HG02642 (cell line): ENCODE measurements at regions not wholly inside any gene's neighbourhood (a gene's known extent, or its start where the extent isn't known, plus 50 kb on each side); places are given as distances from the start of the nearest gene placed in this dataset.
"Not testable (repeated sequence)": the region's sequence is repeated elsewhere in the genome, so short reads cannot be mapped to it uniquely, and the experiment has no call there.

ENCODE experiments used
- ATAC-seq: cut with Tn5 transposase; IDR thresholded peaks from one replicate; pipeline ENCODE4 v1.9.1; 2021; ENCODE audit warnings: mild to moderate bottlenecking; ENCODE audit not compliant: unreplicated experiment, poor library complexity

GRCh38 chr3:71951842-71952241 is 166.9 kb upstream of the PROK2 start:
- ATAC-seq, result no peak

GRCh38 chr3:71951361-71951760 is 166.4 kb upstream of the PROK2 start:
- ATAC-seq, result no peak

GRCh38 chr3:71949442-71949841 is 164.5 kb upstream of the PROK2 start:
- no peak for ATAC-seq

- no peak for ATAC-seq
Observed at GRCh38 chr3:71944482-71945065, 159.6 kb upstream of the PROK2 start.

GRCh38 chr3:71942432-71943187 is 157.7 kb upstream of the PROK2 start:
- no peak for ATAC-seq

GRCh38 chr3:71940486-71940885 is 155.5 kb upstream of the PROK2 start:
- no peak for ATAC-seq

- ATAC-seq, result not testable (repeated sequence)
Observed at GRCh38 chr3:71938081-71938480, 153.1 kb upstream of the PROK2 start.

- no peak for ATAC-seq
Observed at GRCh38 chr3:71936681-71937080, 151.7 kb upstream of the PROK2 start.

- ATAC-seq, result no peak
Observed at GRCh38 chr3:71934520-71935270, 149.7 kb upstream of the PROK2 start.

- no peak for ATAC-seq
Observed at GRCh38 chr3:71931922-71932321, 147.0 kb upstream of the PROK2 start.

GRCh38 chr3:71930056-71930991 is 145.4 kb upstream of the PROK2 start:
- peak; percentile 63 for ATAC-seq

- no peak for ATAC-seq
Observed at GRCh38 chr3:71928212-71928611, 143.3 kb upstream of the PROK2 start.

- no peak for ATAC-seq
Observed at GRCh38 chr3:71927505-71928066, 142.6 kb upstream of the PROK2 start.

GRCh38 chr3:71926616-71927015 is 141.7 kb upstream of the PROK2 start:
- ATAC-seq, result no peak

- peak; percentile 50 for ATAC-seq
Observed at GRCh38 chr3:71926262-71926600, 141.3 kb upstream of the PROK2 start.

GRCh38 chr3:71925511-71926261 is 140.7 kb upstream of the PROK2 start:
- peak; percentile 46 for ATAC-seq

GRCh38 chr3:71924721-71925120 is 139.8 kb upstream of the PROK2 start:
- no peak for ATAC-seq

GRCh38 chr3:71921036-71921435 is 136.1 kb upstream of the PROK2 start:
- no peak for ATAC-seq

GRCh38 chr3:71919572-71919971 is 134.6 kb upstream of the PROK2 start:
- no peak for ATAC-seq
